ENCODE measurements at regions not wholly inside any gene's neighbourhood (a gene's known extent, or its start where the extent isn't known, plus 50 kb on each side); places are given as distances from the start of the nearest gene placed in this dataset.

DNA sequence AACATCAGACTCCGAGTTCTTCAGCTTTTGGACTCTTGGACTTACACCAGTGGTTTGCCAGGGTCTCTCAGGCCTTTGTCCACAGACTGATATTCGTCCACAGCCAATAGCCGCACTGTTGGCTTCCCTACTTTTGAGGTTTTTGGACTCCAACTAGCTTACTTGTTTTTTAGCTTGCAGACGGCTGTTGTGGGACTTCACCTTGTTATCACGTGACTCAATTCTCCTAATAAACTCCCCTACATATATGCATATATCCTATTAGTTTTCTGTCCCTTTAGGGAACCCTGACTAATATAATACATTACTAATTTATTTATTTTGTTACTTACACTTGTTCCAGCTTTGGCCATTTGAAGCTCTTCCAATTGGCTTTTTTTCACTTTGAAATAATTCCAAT, 311.3 kb downstream of the BMP2 start:
- TF ChIP-seq NFIC (IDR thresholded peaks at IDR 0.05) (no peak), EP300 (IDR thresholded peaks at IDR 0.05; ENCODE audit: borderline replicate concordance) (no peak), CREB1 (IDR thresholded peaks at IDR 0.05; ENCODE audit: low read depth) (no peak), YY1 (IDR thresholded peaks at IDR 0.05; ENCODE audit: low read depth) (no peak), ZBTB7A (IDR thresholded peaks at IDR 0.05; ENCODE audit: low read depth) (no peak), RAD21 (IDR thresholded peaks at IDR 0.05; ENCODE audit: low read depth) (no peak), FOXM1 (IDR thresholded peaks at IDR 0.05; ENCODE audit: borderline replicate concordance, low read depth) (no peak), TEAD4 (IDR thresholded peaks at IDR 0.05) (no peak), TCF12 (IDR thresholded peaks at IDR 0.05; ENCODE audit: low read depth) (no peak), CEBPB (IDR thresholded peaks at IDR 0.05) (no peak), EGR1 (IDR thresholded peaks at IDR 0.05) (no peak), TAF1 (IDR thresholded peaks at IDR 0.05; ENCODE audit: low read depth) (no peak)
- TF ChIP-seq, protein P1, sequence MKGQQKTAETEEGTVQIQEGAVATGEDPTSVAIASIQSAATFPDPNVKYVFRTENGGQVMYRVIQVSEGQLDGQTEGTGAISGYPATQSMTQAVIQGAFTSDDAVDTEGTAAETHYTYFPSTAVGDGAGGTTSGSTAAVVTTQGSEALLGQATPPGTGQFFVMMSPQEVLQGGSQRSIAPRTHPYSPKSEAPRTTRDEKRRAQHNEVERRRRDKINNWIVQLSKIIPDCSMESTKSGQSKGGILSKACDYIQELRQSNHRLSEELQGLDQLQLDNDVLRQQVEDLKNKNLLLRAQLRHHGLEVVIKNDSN (IDR thresholded peaks at IDR 0.05), result no peak
- TF ChIP-seq, protein P2, sequence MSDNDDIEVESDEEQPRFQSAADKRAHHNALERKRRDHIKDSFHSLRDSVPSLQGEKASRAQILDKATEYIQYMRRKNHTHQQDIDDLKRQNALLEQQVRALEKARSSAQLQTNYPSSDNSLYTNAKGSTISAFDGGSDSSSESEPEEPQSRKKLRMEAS (IDR thresholded peaks at IDR 0.05), result no peak
- TF ChIP-seq, protein P3, sequence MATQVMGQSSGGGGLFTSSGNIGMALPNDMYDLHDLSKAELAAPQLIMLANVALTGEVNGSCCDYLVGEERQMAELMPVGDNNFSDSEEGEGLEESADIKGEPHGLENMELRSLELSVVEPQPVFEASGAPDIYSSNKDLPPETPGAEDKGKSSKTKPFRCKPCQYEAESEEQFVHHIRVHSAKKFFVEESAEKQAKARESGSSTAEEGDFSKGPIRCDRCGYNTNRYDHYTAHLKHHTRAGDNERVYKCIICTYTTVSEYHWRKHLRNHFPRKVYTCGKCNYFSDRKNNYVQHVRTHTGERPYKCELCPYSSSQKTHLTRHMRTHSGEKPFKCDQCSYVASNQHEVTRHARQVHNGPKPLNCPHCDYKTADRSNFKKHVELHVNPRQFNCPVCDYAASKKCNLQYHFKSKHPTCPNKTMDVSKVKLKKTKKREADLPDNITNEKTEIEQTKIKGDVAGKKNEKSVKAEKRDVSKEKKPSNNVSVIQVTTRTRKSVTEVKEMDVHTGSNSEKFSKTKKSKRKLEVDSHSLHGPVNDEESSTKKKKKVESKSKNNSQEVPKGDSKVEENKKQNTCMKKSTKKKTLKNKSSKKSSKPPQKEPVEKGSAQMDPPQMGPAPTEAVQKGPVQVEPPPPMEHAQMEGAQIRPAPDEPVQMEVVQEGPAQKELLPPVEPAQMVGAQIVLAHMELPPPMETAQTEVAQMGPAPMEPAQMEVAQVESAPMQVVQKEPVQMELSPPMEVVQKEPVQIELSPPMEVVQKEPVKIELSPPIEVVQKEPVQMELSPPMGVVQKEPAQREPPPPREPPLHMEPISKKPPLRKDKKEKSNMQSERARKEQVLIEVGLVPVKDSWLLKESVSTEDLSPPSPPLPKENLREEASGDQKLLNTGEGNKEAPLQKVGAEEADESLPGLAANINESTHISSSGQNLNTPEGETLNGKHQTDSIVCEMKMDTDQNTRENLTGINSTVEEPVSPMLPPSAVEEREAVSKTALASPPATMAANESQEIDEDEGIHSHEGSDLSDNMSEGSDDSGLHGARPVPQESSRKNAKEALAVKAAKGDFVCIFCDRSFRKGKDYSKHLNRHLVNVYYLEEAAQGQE (IDR thresholded peaks at IDR 0.05; ENCODE audit: low read depth), result no peak

DNA sequence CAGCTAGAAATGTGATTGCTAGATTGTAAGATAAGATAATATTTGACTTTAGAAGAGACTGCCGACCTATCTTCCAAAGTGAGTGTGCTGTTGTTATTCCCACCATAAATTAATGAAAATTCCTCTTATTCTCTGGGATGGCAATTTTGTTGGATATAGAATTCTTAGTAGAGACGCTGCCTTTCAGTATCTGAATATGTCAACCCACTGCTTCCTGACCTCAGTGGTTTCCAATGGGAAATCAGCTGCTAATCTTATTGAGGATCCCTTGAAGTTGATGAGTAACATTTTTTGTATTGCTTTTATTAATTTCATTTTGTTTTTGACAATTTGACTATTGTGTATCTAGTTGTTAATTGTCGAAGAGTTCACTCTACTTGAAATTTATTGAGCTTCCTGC, 313.0 kb downstream of the BMP2 start:
- TF ChIP-seq CREB1 (IDR thresholded peaks at IDR 0.05; ENCODE audit: low read depth) (no peak), CEBPB (IDR thresholded peaks at IDR 0.05) (no peak), NFIC (IDR thresholded peaks at IDR 0.05) (no peak)
- TF ChIP-seq, protein P2 (IDR thresholded peaks at IDR 0.05), result no peak

DNA sequence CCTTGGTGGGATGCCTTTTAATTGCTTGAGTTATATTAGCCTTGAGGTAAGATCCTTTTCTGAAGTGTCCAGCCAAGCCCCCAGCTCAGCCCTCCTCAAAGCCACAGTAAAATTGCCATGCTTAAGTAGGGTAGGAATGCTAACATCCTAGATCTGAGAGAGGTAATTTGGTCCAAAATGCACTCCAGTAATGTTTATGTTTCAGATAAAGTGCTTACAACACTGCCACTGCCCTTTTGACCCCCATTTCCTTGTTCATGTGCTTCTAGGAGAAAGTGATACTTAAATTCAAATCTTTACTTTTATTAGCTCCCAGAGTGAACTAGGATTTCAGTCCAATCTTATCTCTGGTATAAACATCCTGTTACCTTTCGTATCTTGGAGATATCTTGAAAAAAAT, 318.0 kb downstream of the BMP2 start:
- TF ChIP-seq TAF1 (IDR thresholded peaks at IDR 0.05; ENCODE audit: low read depth) (no peak), CREB1 (IDR thresholded peaks at IDR 0.05; ENCODE audit: low read depth) (no peak), FOXM1 (IDR thresholded peaks at IDR 0.05; ENCODE audit: borderline replicate concordance, low read depth) (no peak), YY1 (IDR thresholded peaks at IDR 0.05; ENCODE audit: low read depth) (no peak), CEBPB (IDR thresholded peaks at IDR 0.05) (no peak), RAD21 (IDR thresholded peaks at IDR 0.05; ENCODE audit: low read depth) (no peak), TEAD4 (IDR thresholded peaks at IDR 0.05) (no peak), EGR1 (IDR thresholded peaks at IDR 0.05) (no peak), NFIC (IDR thresholded peaks at IDR 0.05) (no peak)
- TF ChIP-seq, protein P3 (IDR thresholded peaks at IDR 0.05; ENCODE audit: low read depth), result no peak
- TF ChIP-seq, protein P2 (IDR thresholded peaks at IDR 0.05), result no peak

DNA sequence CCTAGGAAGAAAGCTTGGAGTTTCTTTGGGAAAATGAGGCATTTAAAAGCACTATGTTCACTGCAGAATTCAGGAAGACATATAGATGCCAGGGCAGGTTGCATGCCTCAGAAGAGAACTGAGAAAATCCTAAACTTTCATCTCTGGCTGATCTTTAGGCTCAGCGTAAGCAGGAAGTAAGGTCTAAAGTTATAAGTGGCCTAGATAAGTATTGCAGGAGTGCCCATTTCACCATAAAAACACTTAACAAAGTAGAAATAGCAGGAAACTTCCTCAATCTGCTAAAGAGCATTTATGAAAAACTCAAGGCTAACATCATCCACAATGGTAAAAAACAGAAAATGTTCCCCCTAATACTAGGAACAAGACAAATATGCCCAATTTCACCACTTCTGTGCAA, 320.3 kb downstream of the BMP2 start:
- no peak for TF ChIP-seq FOXM1 (IDR thresholded peaks at IDR 0.05; ENCODE audit: borderline replicate concordance, low read depth)
- TF ChIP-seq TAF1 (IDR thresholded peaks at IDR 0.05; ENCODE audit: low read depth), result no peak
- no peak for TF ChIP-seq EP300 (IDR thresholded peaks at IDR 0.05; ENCODE audit: borderline replicate concordance)
- no peak for TF ChIP-seq TEAD4 (IDR thresholded peaks at IDR 0.05)
- TF ChIP-seq, protein P3 (IDR thresholded peaks at IDR 0.05; ENCODE audit: low read depth), result no peak
- no peak for TF ChIP-seq TCF12 (IDR thresholded peaks at IDR 0.05; ENCODE audit: low read depth)

DNA sequence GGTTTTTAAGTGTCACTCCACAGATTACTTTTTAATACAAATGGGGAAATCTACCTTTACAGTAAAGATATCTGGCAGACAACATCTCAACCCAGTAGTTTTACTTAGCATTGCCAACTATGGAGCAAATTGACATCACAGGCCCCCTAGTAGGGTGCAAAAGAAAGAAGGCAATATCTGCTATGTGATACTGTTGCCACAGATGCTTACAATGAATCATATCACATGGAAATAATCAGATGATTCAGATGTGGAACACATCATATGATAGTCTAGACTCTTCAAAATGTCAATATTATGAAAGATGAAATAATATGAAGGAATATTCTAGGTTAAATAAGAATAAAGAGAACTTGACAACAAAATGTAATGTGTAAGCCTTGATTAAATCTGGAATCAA, 322.5 kb downstream of the BMP2 start:
- TF ChIP-seq RAD21 (IDR thresholded peaks at IDR 0.05; ENCODE audit: low read depth) (no peak), ZBTB7A (IDR thresholded peaks at IDR 0.05; ENCODE audit: low read depth) (no peak), EP300 (IDR thresholded peaks at IDR 0.05; ENCODE audit: borderline replicate concordance) (no peak), YY1 (IDR thresholded peaks at IDR 0.05; ENCODE audit: low read depth) (no peak), CEBPB (IDR thresholded peaks at IDR 0.05) (no peak), NFIC (IDR thresholded peaks at IDR 0.05) (no peak)
